Lower lobe of right lung (tissue), 2 donors: ENCODE measurements at regions not wholly inside any gene's neighbourhood (a gene's known extent, or its start where the extent isn't known, plus 50 kb on each side); places are given as distances from the start of the nearest gene placed in this dataset.
A peak's percentile ranks its signal among the peaks of the same experiment; 100 is the strongest.

Source experiments
- ATAC-seq, 2 donors: fragments of 200-7000 bp; cut with Tn5 transposase; one replicate each; pipeline ENCODE4 v1.9.1; 2020 to 2022; ENCODE audit warnings: mild to moderate bottlenecking in 2 of 2, moderate library complexity in 2 of 2
- DNase-seq: peaks from one replicate; pipeline ENCODE4 v3.0.0-alpha.2; 2020
- H3K27ac ChIP-seq: fragments of 200-600 bp; one replicate; pipeline ENCODE4 v1.8.0; 2022
- H3K27me3 ChIP-seq: fragments of 200-600 bp; one replicate; pipeline ENCODE4 v1.8.0; 2022; ENCODE audit warnings: low read depth
- H3K36me3 ChIP-seq: fragments of 200-600 bp; one replicate; pipeline ENCODE4 v1.8.0; 2022; ENCODE audit warnings: mild to moderate bottlenecking
- H3K4me1 ChIP-seq: fragments of 200-600 bp; one replicate; pipeline ENCODE4 v1.8.0; 2022
- H3K4me3 ChIP-seq: fragments of 200-600 bp; one replicate; pipeline ENCODE4 v1.8.0; 2022; ENCODE audit warnings: mild to moderate bottlenecking
- H3K9me3 ChIP-seq: fragments of 200-600 bp; one replicate; pipeline ENCODE4 v1.8.0; 2022
- CTCF ChIP-seq: fragments of 200-600 bp; IDR thresholded peaks from one replicate; pipeline ENCODE4 v1.8.0; 2022; ENCODE audit warnings: antibody characterized with exemption, mild to moderate bottlenecking
- intact Hi-C: fragments of 100-400 bp; cut with DNase I; formaldehyde crosslinking; loops from one replicate; pipeline ENCODE4 v1.11.0; 2022
- donor health status: DM: no; HTN: yes; CAD: no; lungs with severe emphysema.

- Histone ChIP-seq H3K36me3 (no peaks in the 10 kb centered on the region), H3K4me3 (no peak overlapping the region), H3K27me3 (no peaks in the 10 kb centered on the region), H3K9me3 (no peaks in the 10 kb centered on the region), H3K4me1 (no peaks in the 10 kb centered on the region), H3K27ac (no peak overlapping the region)
- ATAC-seq (peak; percentile 37 to 76), DNase-seq (peak; percentile 54)
- TF ChIP-seq CTCF, result no peak
- intact Hi-C loops, result no loop called here
Measured at GRCh38 chr15:87724330-87724729, 532.2 kb downstream of the NTRK3 start.

- no peaks in the 10 kb centered on the region for H3K4me1 ChIP-seq
- TF ChIP-seq CTCF, result no peak
- ATAC-seq, result no peak
- DNase-seq, result no peak
- H3K36me3 ChIP-seq, result no peaks in the 10 kb centered on the region
- H3K9me3 ChIP-seq, result no peaks in the 10 kb centered on the region
- no peak overlapping the region for H3K4me3 ChIP-seq
- no peaks in the 10 kb centered on the region for H3K27me3 ChIP-seq
- intact Hi-C loops, result no loop called here
- H3K27ac ChIP-seq, result no peak overlapping the region
Measured at GRCh38 chr15:87722941-87723691, 533.4 kb downstream of the NTRK3 start.

- DNase-seq (no peak), ATAC-seq (no peak)
- H3K36me3 ChIP-seq, result no peaks in the 10 kb centered on the region
- no peaks in the 10 kb centered on the region for H3K9me3 ChIP-seq
- H3K4me1 ChIP-seq, result no peaks in the 10 kb centered on the region
- H3K27me3 ChIP-seq, result no peaks in the 10 kb centered on the region
- no peak overlapping the region for H3K4me3 ChIP-seq
- intact Hi-C loops, result no loop called here
- no peak for TF ChIP-seq CTCF
- H3K27ac ChIP-seq, result no peak overlapping the region
Measured at GRCh38 chr15:87720235-87720634, 536.3 kb downstream of the NTRK3 start.

GRCh38 chr15:87716422-87716821 is 540.1 kb downstream of the NTRK3 start:
- no peaks in the 10 kb centered on the region for H3K4me1 ChIP-seq
- no peak overlapping the region for H3K4me3 ChIP-seq
- no peaks in the 10 kb centered on the region for H3K9me3 ChIP-seq
- ATAC-seq (no peak), DNase-seq (no peak)
- H3K27me3 ChIP-seq, result no peaks in the 10 kb centered on the region
- no peaks in the 10 kb centered on the region for H3K36me3 ChIP-seq
- intact Hi-C loops, result no loop called here
- no peak overlapping the region for H3K27ac ChIP-seq
- no peak for TF ChIP-seq CTCF

- Histone ChIP-seq H3K4me1 (no peaks in the 10 kb centered on the region), H3K4me3 (no peak overlapping the region), H3K36me3 (no peaks in the 10 kb centered on the region), H3K27ac (no peak overlapping the region), H3K9me3 (no peaks in the 10 kb centered on the region), H3K27me3 (no peaks in the 10 kb centered on the region)
- no peak for DNase-seq
- TF ChIP-seq CTCF, result no peak
- ATAC-seq, result no peak
- intact Hi-C loops, result no loop called here
Measured at GRCh38 chr15:87715252-87715651, 541.3 kb downstream of the NTRK3 start.
